ENCODE measurements at regions not wholly inside any gene's neighbourhood (a gene's known extent, or its start where the extent isn't known, plus 50 kb on each side); places are given as distances from the start of the nearest gene placed in this dataset.

GRCh38 chr20:55456316-55456940, 548.9 kb downstream of the CBLN4 start:
- TF ChIP-seq SUZ12 (IDR thresholded peaks at IDR 0.05; ENCODE audit: extremely low read depth, insufficient read depth, insufficient read length) (no peak), ZNF274 (IDR thresholded peaks at IDR 0.05; ENCODE audit: low read depth, low read length) (no peak)
